BE2C (cell line): ENCODE measurements at regions not wholly inside any gene's neighbourhood (a gene's known extent, or its start where the extent isn't known, plus 50 kb on each side); places are given as distances from the start of the nearest gene placed in this dataset.

Experiments used
- DNase-seq: peaks from one replicate; pipeline ENCODE4 v3.0.0-alpha.2; 2020
- H3K27me3 ChIP-seq: fragments of 250-450 bp; sonication (Bioruptor Pico); 2 replicates; pipeline ENCODE4 v1.5.1; 2020; ENCODE audit warnings: mild to moderate bottlenecking
- H3K36me3 ChIP-seq: fragments of 250-450 bp; sonication (Bioruptor Pico); 2 replicates; pipeline ENCODE4 v1.5.1; 2020; ENCODE audit warnings: mild to moderate bottlenecking
- H3K4me1 ChIP-seq: fragments of 250-450 bp; sonication (Bioruptor Pico); 2 replicates; pipeline ENCODE4 v1.5.1; 2020
- H3K4me3 ChIP-seq: 2 replicates; pipeline ENCODE4 v1.5.1; 2011; ENCODE audit warnings: low read depth, low read length
- H3K9me3 ChIP-seq: fragments of 250-450 bp; sonication (Bioruptor Pico); 2 replicates; pipeline ENCODE4 v1.5.1; 2020
- TF ChIP-seq, protein P1 (sequence below): IDR thresholded peaks from 2 replicates; pipeline ENCODE4 v1.5.1; 2012; ENCODE audit warnings: mild to moderate bottlenecking, low read depth, low read length

DNA sequence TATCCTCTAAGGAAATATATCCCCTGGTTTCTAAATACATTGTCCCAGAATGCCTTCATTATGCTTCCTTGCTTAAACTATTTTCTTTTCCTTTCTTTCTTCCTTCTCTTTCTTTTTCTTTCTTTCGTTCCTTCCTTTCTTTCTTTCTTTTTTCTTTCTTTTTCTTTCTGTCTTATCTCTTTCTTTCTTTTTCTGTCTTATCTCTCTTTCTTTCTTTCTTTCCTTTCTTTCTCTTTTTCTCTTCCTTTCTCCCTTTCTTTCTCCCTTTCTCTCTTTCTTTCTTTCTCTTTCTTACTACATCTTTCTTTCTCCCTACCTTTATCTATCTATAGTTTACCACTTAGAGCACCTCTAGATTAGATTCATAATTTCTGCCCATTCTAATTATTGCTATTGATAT lies 552.1 kb downstream of the PYDC2 start:
- DNase-seq: no peak
- H3K4me3 ChIP-seq: no peak overlapping the region
- no peaks in the 10 kb centered on the region for H3K4me1 ChIP-seq
- no peaks in the 10 kb centered on the region for H3K36me3 ChIP-seq
- no peaks in the 10 kb centered on the region for H3K27me3 ChIP-seq
- H3K9me3 ChIP-seq: no peaks in the 10 kb centered on the region
- TF ChIP-seq, protein P1, sequence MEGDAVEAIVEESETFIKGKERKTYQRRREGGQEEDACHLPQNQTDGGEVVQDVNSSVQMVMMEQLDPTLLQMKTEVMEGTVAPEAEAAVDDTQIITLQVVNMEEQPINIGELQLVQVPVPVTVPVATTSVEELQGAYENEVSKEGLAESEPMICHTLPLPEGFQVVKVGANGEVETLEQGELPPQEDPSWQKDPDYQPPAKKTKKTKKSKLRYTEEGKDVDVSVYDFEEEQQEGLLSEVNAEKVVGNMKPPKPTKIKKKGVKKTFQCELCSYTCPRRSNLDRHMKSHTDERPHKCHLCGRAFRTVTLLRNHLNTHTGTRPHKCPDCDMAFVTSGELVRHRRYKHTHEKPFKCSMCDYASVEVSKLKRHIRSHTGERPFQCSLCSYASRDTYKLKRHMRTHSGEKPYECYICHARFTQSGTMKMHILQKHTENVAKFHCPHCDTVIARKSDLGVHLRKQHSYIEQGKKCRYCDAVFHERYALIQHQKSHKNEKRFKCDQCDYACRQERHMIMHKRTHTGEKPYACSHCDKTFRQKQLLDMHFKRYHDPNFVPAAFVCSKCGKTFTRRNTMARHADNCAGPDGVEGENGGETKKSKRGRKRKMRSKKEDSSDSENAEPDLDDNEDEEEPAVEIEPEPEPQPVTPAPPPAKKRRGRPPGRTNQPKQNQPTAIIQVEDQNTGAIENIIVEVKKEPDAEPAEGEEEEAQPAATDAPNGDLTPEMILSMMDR: no peak

DNA sequence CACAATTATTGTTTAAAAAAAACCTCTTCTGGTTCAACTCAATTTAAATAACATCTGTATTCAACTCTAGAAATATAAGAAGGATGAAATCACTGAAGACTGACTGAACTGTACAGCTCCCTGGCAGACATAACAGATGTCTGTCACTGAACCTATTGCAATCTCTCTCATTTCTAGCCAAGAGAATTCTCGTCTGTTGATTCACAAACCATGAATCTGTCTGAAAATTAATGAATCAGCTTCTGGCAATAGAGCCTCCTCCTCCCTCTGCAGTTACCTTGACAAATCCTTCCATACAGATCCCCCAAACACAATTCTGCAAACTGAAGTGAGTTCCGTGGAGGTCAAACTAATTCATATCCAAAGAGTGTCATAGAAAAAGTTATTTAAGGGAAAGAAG lies 561.4 kb downstream of the PYDC2 start:
- TF ChIP-seq, protein P1: no peak
- DNase-seq: no peak

DNA sequence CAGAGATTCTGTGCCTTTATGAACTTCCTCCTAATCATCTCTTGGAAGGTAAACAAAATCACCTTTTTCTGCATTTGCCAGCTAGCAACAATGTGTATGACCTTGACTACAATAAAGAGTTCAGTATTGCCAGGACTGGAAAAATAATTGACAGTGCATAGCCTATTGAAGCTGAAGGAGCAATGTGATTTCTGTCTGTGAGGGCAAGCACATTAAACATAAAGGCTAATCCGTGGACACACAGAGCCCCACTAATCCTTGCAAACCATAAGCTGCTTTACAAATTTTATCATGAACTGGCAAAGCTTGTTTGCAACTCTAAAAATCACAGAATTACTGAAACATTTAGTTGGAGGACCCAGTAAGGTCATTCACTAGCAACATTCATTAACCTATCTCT lies 563.8 kb downstream of the PYDC2 start:
- no peaks in the 10 kb centered on the region for H3K27me3 ChIP-seq
- H3K4me1 ChIP-seq: no peaks in the 10 kb centered on the region
- H3K9me3 ChIP-seq: no peaks in the 10 kb centered on the region
- H3K4me3 ChIP-seq: no peak overlapping the region
- TF ChIP-seq, protein P1: no peak
- no peak for DNase-seq
- H3K36me3 ChIP-seq: no peaks in the 10 kb centered on the region

More for the DNA sequence above, 561.4 kb downstream of the PYDC2 start:
- Histone ChIP-seq H3K36me3 (no peaks in the 10 kb centered on the region), H3K4me3 (no peak overlapping the region), H3K4me1 (no peaks in the 10 kb centered on the region), H3K9me3 (no peaks in the 10 kb centered on the region), H3K27me3 (no peaks in the 10 kb centered on the region)

DNA sequence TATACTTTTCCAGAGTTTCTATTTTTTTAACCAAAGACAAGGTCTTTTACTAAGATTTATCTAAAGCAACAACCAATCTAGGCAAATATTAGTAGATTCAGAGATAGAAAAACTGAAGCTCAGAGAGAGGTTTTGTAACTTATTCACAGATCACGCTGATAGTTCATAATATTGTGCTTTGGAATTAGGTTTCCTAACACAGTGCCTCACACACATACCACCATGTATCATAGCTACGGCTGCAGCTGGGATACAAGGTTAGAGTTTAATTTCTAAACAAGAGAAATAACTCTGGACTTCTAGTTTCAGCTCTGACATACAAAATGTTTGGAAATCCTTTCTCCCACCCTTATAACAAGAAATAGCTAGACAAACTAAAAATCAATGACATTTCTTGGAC lies 565.7 kb downstream of the PYDC2 start:
- H3K9me3 ChIP-seq: no peaks in the 10 kb centered on the region
- no peaks in the 10 kb centered on the region for H3K36me3 ChIP-seq
- no peaks in the 10 kb centered on the region for H3K4me1 ChIP-seq
- no peaks in the 10 kb centered on the region for H3K27me3 ChIP-seq
- TF ChIP-seq, protein P1: no peak
- no peak overlapping the region for H3K4me3 ChIP-seq
- no peak for DNase-seq

DNA sequence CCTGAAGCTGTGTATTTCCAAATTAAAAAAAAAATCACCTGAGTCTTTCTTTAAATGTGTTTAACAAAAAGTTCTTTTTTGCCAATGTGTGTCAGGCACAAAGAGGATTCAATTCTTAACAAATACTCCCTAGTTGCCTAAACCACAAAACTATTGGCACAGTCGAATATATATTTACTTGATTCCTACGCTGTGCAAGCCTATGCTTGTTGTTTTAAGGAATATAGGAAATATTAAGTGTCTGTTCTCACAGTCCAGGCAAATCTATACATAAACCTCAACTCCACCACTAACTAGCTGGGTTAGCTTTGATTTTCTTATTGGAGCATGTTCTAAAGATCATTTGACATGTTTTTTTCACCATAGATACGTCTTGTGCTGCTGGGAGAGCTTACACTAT lies 571.0 kb downstream of the PYDC2 start:
- Histone ChIP-seq H3K36me3 (no peaks in the 10 kb centered on the region), H3K9me3 (no peaks in the 10 kb centered on the region; the same call in 1 of the 2 replicates), H3K27me3 (no peaks in the 10 kb centered on the region), H3K4me1 (no peaks in the 10 kb centered on the region), H3K4me3 (no peak overlapping the region)
- no peak for DNase-seq
- TF ChIP-seq, protein P1: no peak

DNA sequence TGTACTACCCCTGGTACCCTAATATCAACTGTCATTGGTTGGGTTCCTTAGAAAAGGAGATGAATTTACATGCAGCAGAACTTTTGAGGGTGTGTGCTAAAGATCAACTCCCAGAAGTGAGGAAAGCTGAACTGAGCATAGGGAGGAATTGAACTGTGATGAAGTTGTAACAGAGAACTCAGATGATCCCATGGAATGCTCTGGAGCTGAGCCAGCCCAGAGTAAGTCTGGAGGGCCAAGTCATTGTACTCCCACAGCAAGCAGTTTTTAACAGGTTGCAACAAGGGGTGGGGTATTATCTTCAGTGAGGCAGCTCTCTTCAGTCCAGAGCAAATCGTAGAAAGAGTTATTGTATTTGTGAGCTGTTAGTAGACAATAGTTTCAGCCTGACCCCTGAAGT lies 572.3 kb downstream of the PYDC2 start:
- no peaks in the 10 kb centered on the region for H3K27me3 ChIP-seq
- no peak for DNase-seq
- TF ChIP-seq, protein P1: no peak
- no peaks in the 10 kb centered on the region for H3K4me1 ChIP-seq
- H3K9me3 ChIP-seq: no peaks in the 10 kb centered on the region; the same call in 1 of the 2 replicates
- no peak overlapping the region for H3K4me3 ChIP-seq
- no peaks in the 10 kb centered on the region for H3K36me3 ChIP-seq
